Left ventricle myocardium superior (tissue), 1 donor: ENCODE measurements at regions not wholly inside any gene's neighbourhood (a gene's known extent, or its start where the extent isn't known, plus 50 kb on each side); places are given as distances from the start of the nearest gene placed in this dataset.

Experiments
- ATAC-seq: fragments of 200-7000 bp; cut with Tn5 transposase; one replicate; pipeline ENCODE4 v1.9.1; 2020; ENCODE audit warnings: mild to moderate bottlenecking, moderate library complexity
- DNase-seq: peaks from one replicate; pipeline ENCODE4 v3.0.0-alpha.2; 2020
- intact Hi-C: fragments of 100-400 bp; cut with micrococcal nuclease; formaldehyde crosslinking; loops from one replicate; pipeline ENCODE4 v1.11.0; 2022
- donor health status: DM: no; HTN: yes; CAD: no; lungs with severe emphysema.

- ATAC-seq: no peak
- intact Hi-C loops: no loop called here
Observed at GRCh38 chr4:175944126-175944910, 121.3 kb upstream of the WDR17 start.

GRCh38 chr4:175946472-175947116, 119.0 kb upstream of the WDR17 start:
- intact Hi-C loops: no loop called here
- DNase-seq (no peak), ATAC-seq (no peak)

More at GRCh38 chr4:175944126-175944910, 121.3 kb upstream of the WDR17 start:
- DNase-seq: no peak

DNA sequence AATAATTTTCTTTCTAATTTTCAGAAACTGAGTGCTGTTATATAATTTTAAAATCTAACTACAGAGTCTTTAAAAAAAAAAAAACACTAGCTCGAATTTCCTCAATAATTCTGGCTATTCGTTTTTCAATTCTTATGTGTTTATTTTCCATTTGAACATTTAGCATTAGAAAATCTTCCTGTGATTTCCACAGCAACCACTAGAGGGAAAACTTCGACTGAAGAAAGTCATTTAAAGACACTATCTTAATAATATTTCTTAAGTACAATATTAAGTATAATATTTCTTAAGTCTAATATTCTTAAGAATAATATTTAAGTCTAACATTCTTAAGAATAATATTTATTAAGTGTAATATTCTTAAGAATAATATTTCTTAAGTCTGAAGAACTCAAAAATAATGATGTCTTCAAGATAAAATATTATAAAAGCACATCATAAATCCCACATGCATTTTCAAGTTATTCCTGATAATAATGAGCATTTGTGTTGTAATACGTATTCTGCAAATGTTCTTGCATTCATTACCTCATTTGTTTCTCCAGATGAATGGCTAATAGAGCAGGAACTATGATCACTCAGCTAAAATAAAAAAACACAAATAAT, 118.4 kb upstream of the WDR17 start:
- intact Hi-C loops: no loop called here
- DNase-seq: no peak
- no peak for ATAC-seq

DNA sequence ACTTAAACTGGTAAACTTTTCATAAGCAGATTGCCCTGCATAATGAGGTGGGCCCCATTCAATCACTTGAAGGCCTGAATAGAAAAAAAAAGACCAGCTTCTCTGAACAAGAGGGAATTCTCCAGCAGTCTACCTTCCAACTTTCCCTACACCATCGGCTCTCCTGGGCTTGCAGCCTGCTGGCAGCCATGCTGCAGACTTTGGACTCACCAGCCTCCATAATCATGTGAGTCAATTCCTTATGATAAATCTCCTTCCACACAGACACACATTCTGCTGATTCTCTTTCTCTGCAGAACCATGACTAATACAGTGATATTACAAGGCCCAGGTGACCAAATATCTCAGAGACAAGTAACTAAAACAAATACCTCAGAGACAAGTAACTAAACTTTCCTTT, 113.8 kb upstream of the WDR17 start:
- intact Hi-C loops: no loop called here
- DNase-seq: no peak
- no peak for ATAC-seq

- intact Hi-C loops: no loop called here
- ATAC-seq: no peak
- no peak for DNase-seq
Observed at GRCh38 chr4:175953116-175953515, 112.5 kb upstream of the WDR17 start.

- no peak for DNase-seq
- ATAC-seq: no peak
- intact Hi-C loops: no loop called here
Observed at GRCh38 chr4:175953960-175954521, 111.6 kb upstream of the WDR17 start.

DNA sequence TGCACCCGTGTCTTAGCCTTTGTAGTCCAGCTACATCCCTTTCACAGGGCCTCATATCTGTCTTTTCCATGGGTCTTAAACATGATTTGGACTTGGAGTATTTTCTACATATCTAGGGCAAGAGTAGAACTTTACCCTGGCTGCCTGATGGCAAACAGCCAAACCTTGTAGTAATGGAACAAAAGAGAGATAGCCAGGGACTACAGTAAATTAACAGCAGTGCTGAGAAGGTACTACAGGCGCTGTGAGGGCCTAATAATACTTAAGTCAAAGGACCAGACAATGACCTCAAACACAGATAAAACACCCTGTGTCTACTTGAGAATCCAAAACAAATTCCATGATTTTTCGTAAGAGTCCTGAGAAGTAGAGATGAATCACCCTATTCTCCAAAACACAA, 111.0 kb upstream of the WDR17 start:
- intact Hi-C loops: no loop called here

GRCh38 chr4:175961604-175962003, 104.0 kb upstream of the WDR17 start:
- ATAC-seq (no peak), DNase-seq (no peak)
- intact Hi-C loops: no loop called here

More for the DNA sequence above, 111.0 kb upstream of the WDR17 start:
- ATAC-seq (no peak), DNase-seq (no peak)

DNA sequence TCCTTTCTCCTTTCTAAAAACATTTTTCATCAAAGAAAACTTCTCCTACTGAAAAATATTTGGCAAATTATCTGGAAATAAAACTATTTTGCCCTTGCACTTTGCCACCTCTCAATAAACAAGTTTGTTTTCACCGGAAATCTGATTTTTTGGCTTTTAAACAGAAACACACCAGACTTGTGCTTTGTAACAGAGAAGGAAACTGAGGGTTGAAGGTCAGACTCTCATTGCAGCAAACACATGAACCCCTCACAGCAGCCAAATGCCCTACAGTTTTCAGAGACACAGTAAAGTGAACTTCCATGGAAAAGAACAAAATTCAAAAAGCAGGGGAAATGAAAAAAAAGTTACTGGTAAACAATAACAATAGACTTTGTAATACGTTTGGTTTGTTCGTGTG, 95.6 kb upstream of the WDR17 start:
- intact Hi-C loops: no loop called here
- no peak for DNase-seq

GRCh38 chr4:175970724-175971123, 94.9 kb upstream of the WDR17 start:
- intact Hi-C loops: no loop called here
- ATAC-seq (no peak), DNase-seq (no peak)

More for the DNA sequence above, 95.6 kb upstream of the WDR17 start:
- no peak for ATAC-seq

GRCh38 chr4:175971388-175972179, 94.1 kb upstream of the WDR17 start:
- ATAC-seq (no peak), DNase-seq (no peak)
- intact Hi-C loops: no loop called here

- no peak for ATAC-seq
- intact Hi-C loops: no loop called here
- no peak for DNase-seq
Observed at GRCh38 chr4:175973027-175973923, 92.4 kb upstream of the WDR17 start.

GRCh38 chr4:175983636-175984035, 82.0 kb upstream of the WDR17 start:
- ATAC-seq: no peak
- intact Hi-C loops: no loop called here
- DNase-seq: no peak

DNA sequence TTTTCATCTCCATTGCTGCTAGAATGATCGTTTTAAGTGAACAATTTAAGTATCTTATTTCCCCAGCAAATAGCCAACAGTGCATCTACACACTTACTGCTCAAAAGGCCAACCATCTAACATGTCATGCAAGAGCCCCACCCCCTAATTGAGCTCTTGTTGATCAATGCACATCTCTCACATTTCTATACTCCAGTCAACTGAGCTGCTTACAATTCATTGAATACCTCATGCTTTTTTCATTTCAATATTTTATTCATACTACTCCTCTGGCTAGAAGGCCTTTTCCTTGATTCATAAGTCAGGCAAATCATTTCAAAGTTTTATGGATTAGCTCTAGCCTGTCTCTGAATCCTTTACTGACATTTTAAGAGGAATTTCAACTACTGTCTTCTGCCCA, 79.0 kb upstream of the WDR17 start:
- intact Hi-C loops: no loop called here
- ATAC-seq (no peak), DNase-seq (no peak)

GRCh38 chr4:175988511-175988910, 77.1 kb upstream of the WDR17 start:
- intact Hi-C loops: no loop called here
- ATAC-seq (no peak), DNase-seq (no peak)

- no peak for ATAC-seq
- DNase-seq: no peak
- intact Hi-C loops: no loop called here
Observed at GRCh38 chr4:175996206-175996605, 69.4 kb upstream of the WDR17 start.

DNA sequence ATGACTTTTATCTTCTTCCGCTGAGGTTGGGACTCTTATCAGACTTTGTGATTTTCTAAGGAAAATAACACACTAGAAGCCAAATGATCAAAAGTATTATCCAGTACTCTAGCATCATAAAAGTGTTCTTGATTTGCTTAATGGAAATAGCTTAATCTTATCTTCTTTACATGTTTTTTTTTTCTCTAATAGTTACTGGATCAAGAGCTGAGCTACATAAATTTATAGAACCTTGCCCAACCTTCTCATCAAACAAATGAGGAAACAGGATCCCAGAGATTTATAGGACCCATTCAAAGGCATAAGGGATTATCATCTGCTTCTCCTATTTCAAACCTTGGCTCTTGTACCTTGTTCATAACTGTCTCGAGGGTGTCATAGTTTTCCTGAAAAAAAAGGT, 68.3 kb upstream of the WDR17 start:
- no peak for DNase-seq
- ATAC-seq: no peak
- intact Hi-C loops: no loop called here

DNA sequence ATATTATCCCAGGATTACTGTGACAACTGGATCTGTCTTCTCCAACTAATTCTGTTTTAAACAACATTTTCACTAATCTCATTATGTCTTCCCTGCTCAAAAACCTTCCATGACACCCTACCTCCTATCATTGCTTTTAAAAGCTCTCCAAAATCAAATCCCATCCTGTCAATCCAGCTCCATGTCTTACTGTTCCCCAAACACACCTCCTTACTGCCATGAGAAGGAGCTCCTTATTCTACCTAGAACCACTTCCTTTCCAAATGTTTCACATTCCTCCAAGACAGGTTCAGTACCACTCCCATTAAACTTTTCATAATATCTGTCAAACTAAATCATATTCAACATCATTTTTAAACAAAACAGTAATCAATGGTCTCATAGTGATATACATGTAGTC, 66.9 kb upstream of the WDR17 start:
- intact Hi-C loops: no loop called here
- ATAC-seq: no peak
- no peak for DNase-seq

GRCh38 chr4:175999944-176000343, 65.7 kb upstream of the WDR17 start:
- intact Hi-C loops: no loop called here
- ATAC-seq (no peak), DNase-seq (no peak)
